ENCODE measurements at regions not wholly inside any gene's neighbourhood (a gene's known extent, or its start where the extent isn't known, plus 50 kb on each side); places are given as distances from the start of the nearest gene placed in this dataset.
A peak's percentile ranks its signal among the peaks of the same experiment; 100 is the strongest.

- DNase-seq, result no peak
- TF ChIP-seq FOXM1 (IDR thresholded peaks at IDR 0.05; ENCODE audit: low read depth), result no peak
- TF ChIP-seq REST (IDR thresholded peaks at IDR 0.05; ENCODE audit: low read depth, low read length), result peak; percentile 93
- TF ChIP-seq RAD21 (IDR thresholded peaks at IDR 0.05; ENCODE audit: low read length), result no peak
- no peak for TF ChIP-seq YY1 (IDR thresholded peaks at IDR 0.05; ENCODE audit: low read depth)
- POLR2A ChIA-PET, result interaction anchor here (0.6 to 0.9 kb wide), 2 partner anchors 10 to 183 kb away, joined by 3 read pairs; no protein-coding TSS in a partner anchor
- CTCF ChIA-PET, result interaction anchor here (0.6 to 1.2 kb wide), 5 partner anchors 21 to 1359 kb away, joined by 3 to 4 read pairs (median 3); no protein-coding TSS in a partner anchor
- Histone ChIP-seq H3K9me2 (no peaks in the 10 kb centered on the region), H4K20me1 (ENCODE audit: insufficient read depth) (no peaks in the 10 kb centered on the region), H3K9ac (no peak overlapping the region), H3K79me2 (ENCODE audit: insufficient read depth) (no peaks in the 10 kb centered on the region), H3K4me3 (ENCODE audit: low read depth in 2 of 2, low read length in 1 of 2) (no peak overlapping the region), H3K27ac (ENCODE audit: low read depth in 2 of 2, low read length in 1 of 2) (no peak overlapping the region), H3K36me3 (replicated peaks in 1 of 2; ENCODE audit: control insufficient read depth in 1 of 2, insufficient read depth in 2 of 2, low read length in 1 of 2) (no peaks in the 10 kb centered on the region), H3K4me1 (ENCODE audit: control insufficient read depth in 1 of 2, insufficient read depth in 2 of 2, low read depth in 1 of 2, low read length in 1 of 2) (peaks cover 0 to 6% of the 10 kb centered on the region in 2 experiments; a peak in 2 of 4 replicates), H3F3A (replicated peaks; ENCODE audit: insufficient read depth) (peaks cover 4% of the 10 kb centered on the region), H3K4me2 (no peak overlapping the region), H3K27me3 (ENCODE audit: insufficient read depth) (no peaks in the 10 kb centered on the region), H2AFZ (ENCODE audit: low read depth) (no peak overlapping the region), H3K9me3 (no peaks in the 10 kb centered on the region)
- WGBS (ENCODE audit: low lambda C conversion rate), result 22% methylated on average over 1 of the region's 1 CpG
These were observed 102.2 kb upstream of the ITGA1 start for GRCh38 chr5:52685566-52685965.

GRCh38 chr5:52685971-52686370, 101.7 kb upstream of the ITGA1 start:
- Histone ChIP-seq H3K9me2 (no peaks in the 10 kb centered on the region), H3K4me2 (no peak overlapping the region), H3K27ac (ENCODE audit: low read depth in 2 of 2, low read length in 1 of 2) (no peak overlapping the region), H3K9ac (no peak overlapping the region), H3K4me3 (ENCODE audit: low read depth in 2 of 2, low read length in 1 of 2) (no peak overlapping the region), H4K20me1 (ENCODE audit: insufficient read depth) (no peaks in the 10 kb centered on the region), H3K4me1 (ENCODE audit: control insufficient read depth in 1 of 2, insufficient read depth in 2 of 2, low read depth in 1 of 2, low read length in 1 of 2) (peaks cover 4 to 7% of the 10 kb centered on the region in 2 experiments; a peak in 3 of 4 replicates), H3K36me3 (replicated peaks in 1 of 2; ENCODE audit: control insufficient read depth in 1 of 2, insufficient read depth in 2 of 2, low read length in 1 of 2) (no peaks in the 10 kb centered on the region), H3F3A (replicated peaks; ENCODE audit: insufficient read depth) (peaks cover 7% of the 10 kb centered on the region), H3K79me2 (ENCODE audit: insufficient read depth) (no peaks in the 10 kb centered on the region), H2AFZ (ENCODE audit: low read depth) (no peak overlapping the region), H3K9me3 (no peaks in the 10 kb centered on the region), H3K27me3 (ENCODE audit: insufficient read depth) (no peaks in the 10 kb centered on the region)
- TF ChIP-seq MAX (IDR thresholded peaks at IDR 0.05; ENCODE audit: low read depth) (no peak), ZBTB33 (IDR thresholded peaks at IDR 0.05; ENCODE audit: borderline replicate concordance, low read depth) (no peak), TCF12 (IDR thresholded peaks at IDR 0.05) (no peak), EP300 (IDR thresholded peaks at IDR 0.05; ENCODE audit: borderline replicate concordance in 1 of 2, low read depth in 1 of 2, low read length in 1 of 2) (no peak)
- DNase-seq, result no peak
- ChIA-PET POLR2A (interaction anchor here (0.9 kb wide), 1 partner anchor 9 kb away, joined by 3 read pairs; no protein-coding TSS in a partner anchor), CTCF (interaction anchor here (0.6 to 1.2 kb wide), 5 partner anchors 22 to 1359 kb away, joined by 3 to 4 read pairs (median 3); no protein-coding TSS in a partner anchor)
- WGBS (ENCODE audit: low lambda C conversion rate), result 65% methylated on average over 4 of the region's 4 CpGs
